Keratinocyte (primary cell): ENCODE measurements at regions not wholly inside any gene's neighbourhood (a gene's known extent, or its start where the extent isn't known, plus 50 kb on each side); places are given as distances from the start of the nearest gene placed in this dataset.

Experiments
- DNase-seq: peaks from one replicate; pipeline ENCODE4 v3.0.0-alpha.2; 2011; ENCODE audit warnings: low read depth, missing footprints, low spot score
- FAIRE-seq: peaks from 2 replicates; lab custom pipeline; 2011; peaks lifted over from hg19 to GRCh38; lab: Jason Lieb, UNC
- H2AFZ ChIP-seq: 2 replicates; pipeline ENCODE4 v1.6.0; 2012; ENCODE audit warnings: low read length, control low read depth, inconsistent platforms; ENCODE audit not compliant: control insufficient read depth
- H3K27ac ChIP-seq: 2 replicates; pipeline ENCODE4 v1.5.1; 2011; ENCODE audit warnings: low read length; ENCODE audit not compliant: control insufficient read depth, insufficient read depth
- H3K27me3 ChIP-seq: 3 replicates; pipeline ENCODE4 v1.6.0; 2011; ENCODE audit warnings: low read length; ENCODE audit not compliant: control insufficient read depth, insufficient read depth; ENCODE audit errors: extremely low read depth
- H3K36me3 ChIP-seq, 2 experiments: 2 replicates in 1 of 2; 3 replicates in 1 of 2; pipeline ENCODE4 v1.5.1; 2011; ENCODE audit warnings: low read length in 2 of 2, mild to moderate bottlenecking in 1 of 2; ENCODE audit not compliant: control insufficient read depth in 2 of 2, insufficient read depth in 2 of 2; ENCODE audit errors: extremely low read depth in 1 of 2
- H3K4me1 ChIP-seq: 3 replicates; pipeline ENCODE4 v1.5.1; 2011; ENCODE audit warnings: low read length; ENCODE audit not compliant: control insufficient read depth, insufficient read depth; ENCODE audit errors: extremely low read depth
- H3K4me2 ChIP-seq: 3 replicates; pipeline ENCODE4 v1.6.0; 2011; ENCODE audit warnings: low read depth, low read length; ENCODE audit not compliant: control insufficient read depth, insufficient read depth; ENCODE audit errors: extremely low read depth
- H3K4me3 ChIP-seq, 3 experiments: fragments of 200-600 bp in 1 of 3; sonication (generic) in 1 of 3; 2 replicates in 2 of 3; 3 replicates in 1 of 3; pipeline ENCODE4 v1.5.1; 2011 to 2016; ENCODE audit warnings: low read length in 3 of 3, mild to moderate bottlenecking in 3 of 3, control low read depth in 2 of 3, inconsistent platforms in 1 of 3, low read depth in 1 of 3, mixed read lengths in 1 of 3, mixed run types in 1 of 3, moderate library complexity in 1 of 3; ENCODE audit not compliant: control insufficient read depth in 2 of 3, insufficient read depth in 2 of 3; ENCODE audit errors: extremely low read depth in 1 of 3
- H3K79me2 ChIP-seq: 2 replicates; pipeline ENCODE4 v1.6.0; 2012; ENCODE audit warnings: low read length; ENCODE audit not compliant: control insufficient read depth, insufficient read depth
- H3K9ac ChIP-seq: 3 replicates; pipeline ENCODE4 v1.6.0; 2011; ENCODE audit warnings: low read length; ENCODE audit not compliant: control insufficient read depth, insufficient read depth; ENCODE audit errors: extremely low read depth
- H3K9me1 ChIP-seq: 3 replicates; pipeline ENCODE4 v1.6.0; 2011; ENCODE audit warnings: low read length; ENCODE audit not compliant: control insufficient read depth, insufficient read depth; ENCODE audit errors: extremely low read depth
- H3K9me3 ChIP-seq: 2 replicates; pipeline ENCODE4 v1.5.1; 2012; ENCODE audit warnings: low read depth, low read length; ENCODE audit not compliant: control insufficient read depth
- H4K20me1 ChIP-seq: 3 replicates; pipeline ENCODE4 v1.6.0; 2011; ENCODE audit warnings: low read length; ENCODE audit not compliant: control insufficient read depth, insufficient read depth; ENCODE audit errors: extremely low read depth
- EZH2 ChIP-seq: IDR thresholded peaks from one replicate; pipeline ENCODE4 v1.6.1; 2012; ENCODE audit warnings: inconsistent platforms, mild to moderate bottlenecking, low read length, moderate library complexity
- dilution Hi-C: fragments of 300-500 bp; cut with MboI; formaldehyde crosslinking; loops from one replicate; pipeline ENCODE4 v1.7.0; 2020; ENCODE audit warnings: low sequenced_read_pairs; ENCODE audit not compliant: extremely low pct_ligation_motif_present
- TF ChIP-seq, protein P1 (sequence below), 3 experiments: IDR thresholded peaks in 1 of 3; conservative IDR thresholded peaks in 1 of 3; optimal IDR thresholded peaks in 1 of 3; 2 replicates in 2 of 3; 3 replicates in 1 of 3; pipeline versions ENCODE3 to v1.5.1; 2011; ENCODE audit warnings: low read length in 3 of 3, mild to moderate bottlenecking in 3 of 3, moderate library complexity in 2 of 3, control low read depth in 1 of 3, inconsistent platforms in 1 of 3; ENCODE audit not compliant: insufficient read depth in 2 of 3; ENCODE audit errors: extremely low read depth in 1 of 3

- no peak overlapping the region for H3K4me2 ChIP-seq
- no peak for DNase-seq
- no peaks in the 10 kb centered on the region for H3K9me1 ChIP-seq
- H3K9ac ChIP-seq, result no peak overlapping the region
- H3K4me1 ChIP-seq, result no peaks in the 10 kb centered on the region
- no peak overlapping the region for H3K27ac ChIP-seq
- H4K20me1 ChIP-seq, result no peaks in the 10 kb centered on the region
- TF ChIP-seq, protein P1, sequence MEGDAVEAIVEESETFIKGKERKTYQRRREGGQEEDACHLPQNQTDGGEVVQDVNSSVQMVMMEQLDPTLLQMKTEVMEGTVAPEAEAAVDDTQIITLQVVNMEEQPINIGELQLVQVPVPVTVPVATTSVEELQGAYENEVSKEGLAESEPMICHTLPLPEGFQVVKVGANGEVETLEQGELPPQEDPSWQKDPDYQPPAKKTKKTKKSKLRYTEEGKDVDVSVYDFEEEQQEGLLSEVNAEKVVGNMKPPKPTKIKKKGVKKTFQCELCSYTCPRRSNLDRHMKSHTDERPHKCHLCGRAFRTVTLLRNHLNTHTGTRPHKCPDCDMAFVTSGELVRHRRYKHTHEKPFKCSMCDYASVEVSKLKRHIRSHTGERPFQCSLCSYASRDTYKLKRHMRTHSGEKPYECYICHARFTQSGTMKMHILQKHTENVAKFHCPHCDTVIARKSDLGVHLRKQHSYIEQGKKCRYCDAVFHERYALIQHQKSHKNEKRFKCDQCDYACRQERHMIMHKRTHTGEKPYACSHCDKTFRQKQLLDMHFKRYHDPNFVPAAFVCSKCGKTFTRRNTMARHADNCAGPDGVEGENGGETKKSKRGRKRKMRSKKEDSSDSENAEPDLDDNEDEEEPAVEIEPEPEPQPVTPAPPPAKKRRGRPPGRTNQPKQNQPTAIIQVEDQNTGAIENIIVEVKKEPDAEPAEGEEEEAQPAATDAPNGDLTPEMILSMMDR (optimal IDR thresholded peaks at IDR 0.05 in 1 of 3, IDR thresholded peaks at IDR 0.05 in 1 of 3, conservative IDR thresholded peaks at IDR 0.05 in 1 of 3; ENCODE audit: extremely low read depth in 1 of 3, insufficient read depth in 2 of 3, low read length in 3 of 3), result no peak
- no peak for TF ChIP-seq EZH2
- dilution Hi-C loops, result no loop called here
- no peak overlapping the region for H2AFZ ChIP-seq
- no peak for FAIRE-seq
- H3K4me3 ChIP-seq, result no peak overlapping the region
- H3K79me2 ChIP-seq, result no peaks in the 10 kb centered on the region
- H3K9me3 ChIP-seq, result no peaks in the 10 kb centered on the region
- no peaks in the 10 kb centered on the region for H3K27me3 ChIP-seq
- H3K36me3 ChIP-seq, result no peaks in the 10 kb centered on the region
These were observed 844.7 kb downstream of the PCDH18 start for GRCh38 chr4:136687596-136687995.

DNA sequence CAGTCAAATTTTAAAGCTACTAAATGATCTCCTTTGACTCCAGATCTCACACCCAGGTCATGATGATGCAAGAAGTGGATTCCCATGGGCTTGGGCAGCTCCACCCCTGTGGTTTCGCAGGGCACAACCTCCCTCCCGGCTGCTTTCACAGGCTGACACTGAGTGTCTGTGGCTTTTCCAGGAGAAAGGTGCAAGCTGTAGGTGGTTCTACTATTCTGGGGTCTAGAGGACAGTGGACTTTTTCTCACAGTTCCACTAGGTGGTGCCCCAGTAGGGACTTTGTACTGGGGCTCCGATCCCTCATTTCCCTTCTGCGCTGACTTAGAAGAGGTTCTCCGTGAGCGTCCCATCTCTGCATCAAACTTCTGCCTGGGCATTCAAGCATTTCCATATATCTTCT, 845.2 kb downstream of the PCDH18 start:
- Histone ChIP-seq H2AFZ (no peak overlapping the region), H3K79me2 (no peaks in the 10 kb centered on the region), H3K27ac (no peak overlapping the region), H3K36me3 (no peaks in the 10 kb centered on the region), H3K4me3 (no peak overlapping the region), H3K9me1 (no peaks in the 10 kb centered on the region), H3K9me3 (no peaks in the 10 kb centered on the region), H3K4me2 (no peak overlapping the region), H4K20me1 (no peaks in the 10 kb centered on the region), H3K4me1 (no peaks in the 10 kb centered on the region), H3K27me3 (no peaks in the 10 kb centered on the region), H3K9ac (no peak overlapping the region)
- FAIRE-seq, result no peak
- no peak for TF ChIP-seq EZH2
- TF ChIP-seq, protein P1 (optimal IDR thresholded peaks at IDR 0.05 in 1 of 3, IDR thresholded peaks at IDR 0.05 in 1 of 3, conservative IDR thresholded peaks at IDR 0.05 in 1 of 3; ENCODE audit: extremely low read depth in 1 of 3, insufficient read depth in 2 of 3, low read length in 3 of 3), result no peak
- DNase-seq, result no peak
- dilution Hi-C loops, result no loop called here
